ENCODE measurements at regions not wholly inside any gene's neighbourhood (a gene's known extent, or its start where the extent isn't known, plus 50 kb on each side); places are given as distances from the start of the nearest gene placed in this dataset.

DNA sequence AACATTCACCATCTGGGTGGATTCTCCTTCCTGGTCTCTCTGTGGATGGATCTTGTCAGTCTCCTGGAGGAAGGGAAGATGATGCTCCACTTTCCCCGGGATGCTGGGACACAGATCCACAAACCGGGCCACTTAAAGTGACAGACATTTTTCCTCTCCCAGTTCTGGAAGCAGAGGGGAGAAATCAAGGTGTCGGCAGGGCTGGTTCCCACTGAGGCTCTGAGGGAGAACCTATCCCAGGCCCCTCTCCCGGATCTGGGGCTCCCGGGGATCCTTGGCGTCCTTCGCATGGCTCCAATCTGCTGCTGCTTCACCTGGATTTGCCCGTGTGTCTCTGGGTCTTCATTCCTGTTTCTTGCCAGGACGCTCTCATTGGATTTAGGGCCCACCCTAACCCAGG, 263.1 kb upstream of the TNRC6C start:
- DNase-seq (ENCODE audit: low spot score), result no peak

DNA sequence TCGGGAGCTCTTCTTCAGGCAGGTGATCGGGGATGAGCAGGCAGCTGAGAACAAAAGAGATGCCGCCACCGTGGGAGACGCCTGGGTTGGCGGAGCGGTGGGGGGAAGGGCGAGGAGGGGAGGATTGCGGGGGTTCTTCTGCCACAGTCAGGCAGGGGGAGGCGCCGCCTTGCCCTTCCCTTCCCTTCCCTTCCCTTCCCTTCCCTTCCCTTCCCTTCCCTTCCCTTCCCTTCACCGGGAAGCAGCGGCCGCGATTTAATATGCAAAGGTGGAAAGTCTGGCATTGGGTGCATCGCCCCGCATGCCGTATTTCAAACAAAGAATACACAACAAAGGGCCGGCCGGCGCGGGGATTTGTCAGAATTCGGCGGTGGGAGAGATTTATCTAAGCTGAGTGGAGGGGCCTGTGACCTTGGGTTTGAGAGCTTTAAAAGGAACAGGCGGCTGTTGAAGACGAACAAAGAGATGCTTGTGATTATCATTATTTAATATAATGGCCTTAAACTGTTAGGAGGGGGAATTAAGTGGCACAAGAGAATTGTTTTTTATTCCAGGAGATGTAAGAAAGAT, 262.3 kb upstream of the TNRC6C start:
- no peak overlapping the region for H3K27ac ChIP-seq (ENCODE audit: low read depth in 1 of 2, low read length in 2 of 2)
- DNase-seq (ENCODE audit: low spot score), result no peak
- 12% methylated on average over 26 of the region's 26 CpGs for WGBS
- TF ChIP-seq TAF1 (conservative IDR thresholded peaks at IDR 0.05), result no peak
- TF ChIP-seq JUND (IDR thresholded peaks at IDR 0.05), result no peak
- no peak for TF ChIP-seq NR2F2 (IDR thresholded peaks at IDR 0.05)
- TF ChIP-seq FOXA2 (IDR thresholded peaks at IDR 0.05), result no peak
- no peak for TF ChIP-seq GABPA (IDR thresholded peaks at IDR 0.05 in 1 of 2, conservative IDR thresholded peaks at IDR 0.05 in 1 of 2)
- TF ChIP-seq, protein P1, sequence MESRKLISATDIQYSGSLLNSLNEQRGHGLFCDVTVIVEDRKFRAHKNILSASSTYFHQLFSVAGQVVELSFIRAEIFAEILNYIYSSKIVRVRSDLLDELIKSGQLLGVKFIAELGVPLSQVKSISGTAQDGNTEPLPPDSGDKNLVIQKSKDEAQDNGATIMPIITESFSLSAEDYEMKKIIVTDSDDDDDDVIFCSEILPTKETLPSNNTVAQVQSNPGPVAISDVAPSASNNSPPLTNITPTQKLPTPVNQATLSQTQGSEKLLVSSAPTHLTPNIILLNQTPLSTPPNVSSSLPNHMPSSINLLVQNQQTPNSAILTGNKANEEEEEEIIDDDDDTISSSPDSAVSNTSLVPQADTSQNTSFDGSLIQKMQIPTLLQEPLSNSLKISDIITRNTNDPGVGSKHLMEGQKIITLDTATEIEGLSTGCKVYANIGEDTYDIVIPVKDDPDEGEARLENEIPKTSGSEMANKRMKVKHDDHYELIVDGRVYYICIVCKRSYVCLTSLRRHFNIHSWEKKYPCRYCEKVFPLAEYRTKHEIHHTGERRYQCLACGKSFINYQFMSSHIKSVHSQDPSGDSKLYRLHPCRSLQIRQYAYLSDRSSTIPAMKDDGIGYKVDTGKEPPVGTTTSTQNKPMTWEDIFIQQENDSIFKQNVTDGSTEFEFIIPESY (IDR thresholded peaks at IDR 0.05), result no peak
- TF ChIP-seq, protein P2, sequence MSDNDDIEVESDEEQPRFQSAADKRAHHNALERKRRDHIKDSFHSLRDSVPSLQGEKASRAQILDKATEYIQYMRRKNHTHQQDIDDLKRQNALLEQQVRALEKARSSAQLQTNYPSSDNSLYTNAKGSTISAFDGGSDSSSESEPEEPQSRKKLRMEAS (IDR thresholded peaks at IDR 0.05), result no peak
- no peak for TF ChIP-seq HNF4A (conservative IDR thresholded peaks at IDR 0.05)
- TF ChIP-seq YY1 (IDR thresholded peaks at IDR 0.05), result no peak
- TF ChIP-seq, protein P3, sequence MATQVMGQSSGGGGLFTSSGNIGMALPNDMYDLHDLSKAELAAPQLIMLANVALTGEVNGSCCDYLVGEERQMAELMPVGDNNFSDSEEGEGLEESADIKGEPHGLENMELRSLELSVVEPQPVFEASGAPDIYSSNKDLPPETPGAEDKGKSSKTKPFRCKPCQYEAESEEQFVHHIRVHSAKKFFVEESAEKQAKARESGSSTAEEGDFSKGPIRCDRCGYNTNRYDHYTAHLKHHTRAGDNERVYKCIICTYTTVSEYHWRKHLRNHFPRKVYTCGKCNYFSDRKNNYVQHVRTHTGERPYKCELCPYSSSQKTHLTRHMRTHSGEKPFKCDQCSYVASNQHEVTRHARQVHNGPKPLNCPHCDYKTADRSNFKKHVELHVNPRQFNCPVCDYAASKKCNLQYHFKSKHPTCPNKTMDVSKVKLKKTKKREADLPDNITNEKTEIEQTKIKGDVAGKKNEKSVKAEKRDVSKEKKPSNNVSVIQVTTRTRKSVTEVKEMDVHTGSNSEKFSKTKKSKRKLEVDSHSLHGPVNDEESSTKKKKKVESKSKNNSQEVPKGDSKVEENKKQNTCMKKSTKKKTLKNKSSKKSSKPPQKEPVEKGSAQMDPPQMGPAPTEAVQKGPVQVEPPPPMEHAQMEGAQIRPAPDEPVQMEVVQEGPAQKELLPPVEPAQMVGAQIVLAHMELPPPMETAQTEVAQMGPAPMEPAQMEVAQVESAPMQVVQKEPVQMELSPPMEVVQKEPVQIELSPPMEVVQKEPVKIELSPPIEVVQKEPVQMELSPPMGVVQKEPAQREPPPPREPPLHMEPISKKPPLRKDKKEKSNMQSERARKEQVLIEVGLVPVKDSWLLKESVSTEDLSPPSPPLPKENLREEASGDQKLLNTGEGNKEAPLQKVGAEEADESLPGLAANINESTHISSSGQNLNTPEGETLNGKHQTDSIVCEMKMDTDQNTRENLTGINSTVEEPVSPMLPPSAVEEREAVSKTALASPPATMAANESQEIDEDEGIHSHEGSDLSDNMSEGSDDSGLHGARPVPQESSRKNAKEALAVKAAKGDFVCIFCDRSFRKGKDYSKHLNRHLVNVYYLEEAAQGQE (IDR thresholded peaks at IDR 0.05), result no peak
- no peak for TF ChIP-seq HNF4G (IDR thresholded peaks at IDR 0.05)
- TF ChIP-seq, protein P4, sequence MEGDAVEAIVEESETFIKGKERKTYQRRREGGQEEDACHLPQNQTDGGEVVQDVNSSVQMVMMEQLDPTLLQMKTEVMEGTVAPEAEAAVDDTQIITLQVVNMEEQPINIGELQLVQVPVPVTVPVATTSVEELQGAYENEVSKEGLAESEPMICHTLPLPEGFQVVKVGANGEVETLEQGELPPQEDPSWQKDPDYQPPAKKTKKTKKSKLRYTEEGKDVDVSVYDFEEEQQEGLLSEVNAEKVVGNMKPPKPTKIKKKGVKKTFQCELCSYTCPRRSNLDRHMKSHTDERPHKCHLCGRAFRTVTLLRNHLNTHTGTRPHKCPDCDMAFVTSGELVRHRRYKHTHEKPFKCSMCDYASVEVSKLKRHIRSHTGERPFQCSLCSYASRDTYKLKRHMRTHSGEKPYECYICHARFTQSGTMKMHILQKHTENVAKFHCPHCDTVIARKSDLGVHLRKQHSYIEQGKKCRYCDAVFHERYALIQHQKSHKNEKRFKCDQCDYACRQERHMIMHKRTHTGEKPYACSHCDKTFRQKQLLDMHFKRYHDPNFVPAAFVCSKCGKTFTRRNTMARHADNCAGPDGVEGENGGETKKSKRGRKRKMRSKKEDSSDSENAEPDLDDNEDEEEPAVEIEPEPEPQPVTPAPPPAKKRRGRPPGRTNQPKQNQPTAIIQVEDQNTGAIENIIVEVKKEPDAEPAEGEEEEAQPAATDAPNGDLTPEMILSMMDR (IDR thresholded peaks at IDR 0.05; ENCODE audit: low read depth, low read length, missing input control), result no peak
- no peak for TF ChIP-seq SP1 (IDR thresholded peaks at IDR 0.05)
- no peak for TF ChIP-seq RXRA (IDR thresholded peaks at IDR 0.05)
- no peak for TF ChIP-seq FOXA1 (IDR thresholded peaks at IDR 0.05)
- no peak for TF ChIP-seq RAD21 (IDR thresholded peaks at IDR 0.05)

More for the DNA sequence above, 263.1 kb upstream of the TNRC6C start:
- no peak overlapping the region for H3K9ac ChIP-seq (ENCODE audit: low read depth in 1 of 2, low read length in 2 of 2)
- TF ChIP-seq HNF4A (conservative IDR thresholded peaks at IDR 0.05) (no peak), RAD21 (IDR thresholded peaks at IDR 0.05) (no peak), FOXA1 (IDR thresholded peaks at IDR 0.05) (no peak), YY1 (IDR thresholded peaks at IDR 0.05) (no peak), JUND (IDR thresholded peaks at IDR 0.05) (no peak), EGR1 (IDR thresholded peaks at IDR 0.05; ENCODE audit: low read depth in 2 of 2) (no peak), HNF4G (IDR thresholded peaks at IDR 0.05) (no peak), GABPA (IDR thresholded peaks at IDR 0.05 in 1 of 2, conservative IDR thresholded peaks at IDR 0.05 in 1 of 2) (no peak)
- TF ChIP-seq, protein P5, sequence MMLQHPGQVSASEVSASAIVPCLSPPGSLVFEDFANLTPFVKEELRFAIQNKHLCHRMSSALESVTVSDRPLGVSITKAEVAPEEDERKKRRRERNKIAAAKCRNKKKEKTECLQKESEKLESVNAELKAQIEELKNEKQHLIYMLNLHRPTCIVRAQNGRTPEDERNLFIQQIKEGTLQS (IDR thresholded peaks at IDR 0.05), result no peak
- TF ChIP-seq, protein P2 (IDR thresholded peaks at IDR 0.05), result no peak
- TF ChIP-seq, protein P3 (IDR thresholded peaks at IDR 0.05), result no peak
- H3K27ac ChIP-seq (ENCODE audit: low read depth in 1 of 2, low read length in 2 of 2), result no peak overlapping the region
- H3K9me3 ChIP-seq (ENCODE audit: control insufficient read depth in 4 of 4, low read length in 3 of 4), result no peaks in the 10 kb centered on the region
- H3K4me3 ChIP-seq (ENCODE audit: low read depth in 1 of 3, low read length in 3 of 3), result no peak overlapping the region
- WGBS, result 73% methylated on average over 9 of the region's 9 CpGs
- no peaks in the 10 kb centered on the region for H3K36me3 ChIP-seq (ENCODE audit: control insufficient read depth in 4 of 4, insufficient read depth in 3 of 4, low read depth in 1 of 4, low read length in 3 of 4)
- peaks cover 0 to 20% (median 8%) of the 10 kb centered on the region in 4 donors for H3K27me3 ChIP-seq (ENCODE audit: control insufficient read depth in 4 of 4, insufficient read depth in 4 of 4, low read length in 3 of 4)
- no peaks in the 10 kb centered on the region for H3K4me1 ChIP-seq (ENCODE audit: control insufficient read depth in 4 of 4, insufficient read depth in 4 of 4, low read length in 3 of 4)

More for the DNA sequence above, 262.3 kb upstream of the TNRC6C start:
- H3K9ac ChIP-seq (ENCODE audit: low read depth in 1 of 2, low read length in 2 of 2), result no peak overlapping the region
- no peaks in the 10 kb centered on the region for H3K36me3 ChIP-seq (ENCODE audit: control insufficient read depth in 4 of 4, insufficient read depth in 3 of 4, low read depth in 1 of 4, low read length in 3 of 4)
- no peaks in the 10 kb centered on the region for H3K4me1 ChIP-seq (ENCODE audit: control insufficient read depth in 4 of 4, insufficient read depth in 4 of 4, low read length in 3 of 4)
- no peaks in the 10 kb centered on the region for H3K9me3 ChIP-seq (ENCODE audit: control insufficient read depth in 4 of 4, low read length in 3 of 4)
- peaks cover 0 to 20% (median 8%) of the 10 kb centered on the region in 4 donors for H3K27me3 ChIP-seq (ENCODE audit: control insufficient read depth in 4 of 4, insufficient read depth in 4 of 4, low read length in 3 of 4)
- no peak overlapping the region for H3K4me3 ChIP-seq (ENCODE audit: low read depth in 1 of 3, low read length in 3 of 3)

All from liver (tissue), 8 donors.